Kidney (tissue), 13 donors: ENCODE measurements at regions not wholly inside any gene's neighbourhood (a gene's known extent, or its start where the extent isn't known, plus 50 kb on each side); places are given as distances from the start of the nearest gene placed in this dataset.

Experiments
- DNase-seq, 5 donors: peaks; one replicate each; pipeline ENCODE4 v3.0.0-alpha.2; 2013 to 2020
- FAIRE-seq: peaks from 2 replicates; lab custom pipeline; 2012; peaks lifted over from hg19 to GRCh38; lab: Jason Lieb, UNC
- H3K27ac ChIP-seq, 2 donors: one replicate each; pipeline ENCODE4 v1.7.0; 2013; ENCODE audit warnings: low read depth in 2 of 2, low read length in 2 of 2, inconsistent platforms in 1 of 2
- H3K27me3 ChIP-seq: one replicate; pipeline ENCODE4 v1.7.1; 2013; ENCODE audit warnings: low read length, inconsistent platforms; ENCODE audit not compliant: control insufficient read depth, insufficient read depth
- H3K36me3 ChIP-seq, 3 donors: one replicate each; pipeline versions ENCODE4 v1.7.0 to v1.7.1; 2013; ENCODE audit warnings: low read length in 3 of 3, control low read depth in 1 of 3, inconsistent platforms in 1 of 3; ENCODE audit not compliant: insufficient read depth in 3 of 3, control insufficient read depth in 2 of 3
- H3K4me1 ChIP-seq, 3 donors: one replicate each; pipeline versions ENCODE4 v1.7.0 to v1.7.1; 2013; ENCODE audit warnings: low read length in 3 of 3, inconsistent platforms in 1 of 3, low read depth in 1 of 3; ENCODE audit not compliant: control insufficient read depth in 2 of 3, insufficient read depth in 2 of 3
- H3K4me3 ChIP-seq, 3 donors: one replicate each; pipeline versions ENCODE4 v1.7.0 to v1.8.1; 2013; ENCODE audit warnings: low read length in 3 of 3, control low read depth in 1 of 3, inconsistent platforms in 1 of 3
- H3K9ac ChIP-seq, 3 donors: one replicate each; pipeline versions ENCODE4 v1.7.0 to v1.7.1; 2013; ENCODE audit warnings: low read length in 3 of 3, control low read depth in 1 of 3, inconsistent platforms in 1 of 3
- H3K9me3 ChIP-seq, 3 donors: one replicate each; pipeline versions ENCODE4 v1.7.0 to v1.7.1; 2013; ENCODE audit warnings: low read length in 3 of 3, control low read depth in 1 of 3, inconsistent platforms in 1 of 3; ENCODE audit not compliant: control insufficient read depth in 2 of 3, insufficient read depth in 1 of 3
- CTCF ChIP-seq: IDR thresholded peaks from 3 replicates; pipeline ENCODE4 v1.5.1; 2012; ENCODE audit warnings: mild to moderate bottlenecking, moderate library complexity, borderline replicate concordance; ENCODE audit not compliant: insufficient read depth; ENCODE audit errors: extremely low read depth
- intact Hi-C: fragments of 100-400 bp; cut with DNase I; formaldehyde crosslinking; loops from one replicate; pipeline ENCODE4 v1.11.1; 2022
- donor health status: control.
- donor health status: control.
- donor health status: control.
- donor health status: control.
- donor health status: control.
- donor health status: DM: yes; HTN: yes; CAD: no.
- donor health status: Normal renal cell carcinoma (clear cell type).

GRCh38 chr3:35992041-35992440, 352.7 kb downstream of the ARPP21 start:
- Histone ChIP-seq H3K36me3 (no peaks in the 10 kb centered on the region), H3K27ac (no peak overlapping the region), H3K9ac (no peak overlapping the region), H3K4me3 (no peak overlapping the region), H3K9me3 (peaks cover 0 to 2% (median 0%) of the 10 kb centered on the region in 3 donors), H3K27me3 (no peaks in the 10 kb centered on the region), H3K4me1 (no peaks in the 10 kb centered on the region)
- DNase-seq (no peak), FAIRE-seq (no peak)
- intact Hi-C loops, result no loop called here
- no peak for TF ChIP-seq CTCF

DNA sequence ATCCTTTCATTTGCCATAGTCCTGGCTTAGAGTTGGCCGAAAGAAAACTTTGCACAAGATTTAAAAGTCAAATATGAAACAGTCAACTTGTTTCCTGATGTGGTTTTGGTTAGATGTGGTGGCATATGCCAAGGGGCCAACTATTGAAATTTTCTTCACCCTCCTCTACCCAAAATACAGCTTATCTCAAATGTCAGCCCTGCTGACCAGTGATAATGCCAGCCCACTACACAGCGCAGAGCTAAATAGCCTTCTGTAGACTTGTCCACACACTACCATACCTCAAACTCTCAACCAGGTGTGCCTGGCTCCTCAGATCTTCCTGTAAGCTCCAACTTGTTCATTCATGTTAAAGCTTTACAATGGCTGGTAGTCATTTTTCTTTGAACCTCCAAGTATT, 368.5 kb upstream of the STAC start:
- DNase-seq (no peak), FAIRE-seq (no peak)
- Histone ChIP-seq H3K4me1 (no peaks in the 10 kb centered on the region), H3K27me3 (no peaks in the 10 kb centered on the region), H3K27ac (no peak overlapping the region), H3K9ac (no peak overlapping the region), H3K9me3 (peaks cover 0 to 4% (median 2%) of the 10 kb centered on the region in 3 donors), H3K36me3 (no peaks in the 10 kb centered on the region), H3K4me3 (no peak overlapping the region)
- no peak for TF ChIP-seq CTCF
- intact Hi-C loops, result no loop called here

GRCh38 chr3:36013425-36013824, 366.9 kb upstream of the STAC start:
- Histone ChIP-seq H3K27me3 (no peaks in the 10 kb centered on the region), H3K4me1 (no peaks in the 10 kb centered on the region), H3K27ac (no peak overlapping the region), H3K4me3 (no peak overlapping the region), H3K9ac (no peak overlapping the region), H3K36me3 (no peaks in the 10 kb centered on the region), H3K9me3 (no peaks in the 10 kb centered on the region)
- no peak for DNase-seq
- FAIRE-seq, result no peak
- no peak for TF ChIP-seq CTCF
- intact Hi-C loops, result no loop called here

GRCh38 chr3:36025232-36025631, 355.1 kb upstream of the STAC start:
- H3K4me1 ChIP-seq, result no peaks in the 10 kb centered on the region
- no peaks in the 10 kb centered on the region for H3K27me3 ChIP-seq
- FAIRE-seq (no peak), DNase-seq (no peak)
- intact Hi-C loops, result no loop called here
- no peak overlapping the region for H3K4me3 ChIP-seq
- no peak for TF ChIP-seq CTCF
- H3K9ac ChIP-seq, result no peak overlapping the region
- peaks cover 0 to 2% (median 0%) of the 10 kb centered on the region in 3 donors for H3K9me3 ChIP-seq
- no peak overlapping the region for H3K27ac ChIP-seq
- H3K36me3 ChIP-seq, result no peaks in the 10 kb centered on the region
